Right atrium auricular region (tissue), 2 donors: ENCODE measurements at regions not wholly inside any gene's neighbourhood (a gene's known extent, or its start where the extent isn't known, plus 50 kb on each side); places are given as distances from the start of the nearest gene placed in this dataset.

Experiments
- DNase-seq: peaks from one replicate; pipeline ENCODE4 v3.0.0-alpha.2; 2019; ENCODE audit warnings: low spot score
- H3K27ac ChIP-seq, 2 donors: fragments of 200-600 bp; sonication (generic); 1 replicate in 1 of 2; 2 replicates in 1 of 2; pipeline ENCODE4 v1.5.1; 2016 to 2019
- H3K27me3 ChIP-seq, 2 donors: fragments of 200-600 bp; sonication (generic); one replicate each; pipeline versions ENCODE4 v1.5.1 to v1.6.0; 2017 to 2019
- H3K36me3 ChIP-seq: fragments of 200-600 bp; sonication (generic); one replicate; pipeline ENCODE4 v1.5.1; 2016
- H3K4me1 ChIP-seq, 2 donors: fragments of 200-600 bp; sonication (generic); one replicate each; pipeline versions ENCODE4 v1.5.1 to v1.6.0; 2017 to 2019
- H3K4me3 ChIP-seq, 2 donors: fragments of 200-600 bp; sonication (generic); 1 replicate in 1 of 2; 2 replicates in 1 of 2; pipeline ENCODE4 v1.5.1; 2017 to 2019; ENCODE audit warnings: mild to moderate bottlenecking in 1 of 2, moderate library complexity in 1 of 2
- H3K9me3 ChIP-seq, 2 donors: fragments of 200-600 bp; sonication (generic); one replicate each; pipeline ENCODE4 v1.5.1; 2019
- CTCF ChIP-seq, 2 donors: fragments of 200-600 bp; sonication (generic); IDR thresholded peaks; one replicate each; pipeline ENCODE4 v1.5.1; 2019; ENCODE audit warnings: antibody characterized with exemption in 2 of 2

DNA sequence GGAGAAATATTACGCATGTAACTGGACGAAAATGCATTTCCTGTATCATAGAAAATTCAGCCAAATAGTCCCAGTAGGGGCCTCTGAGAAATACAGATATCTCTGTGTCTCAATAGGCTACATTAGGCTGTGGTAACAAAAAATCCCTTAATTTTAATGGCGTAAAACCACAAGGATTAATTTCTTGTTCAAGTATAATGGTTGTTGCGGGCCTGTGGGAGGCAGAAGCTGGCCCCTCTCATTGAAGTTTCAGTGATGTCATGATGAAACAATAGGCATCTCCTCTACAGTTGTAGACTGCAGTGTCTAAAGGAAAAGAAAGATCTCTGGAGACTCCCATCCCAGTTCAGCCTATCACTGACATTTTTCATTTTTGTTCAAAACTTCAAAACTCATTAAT is 1625.6 kb upstream of the C9orf72 start:
- H3K4me3 ChIP-seq, result no peak overlapping the region
- no peak for TF ChIP-seq CTCF (IDR thresholded peaks at IDR 0.05)
- no peaks in the 10 kb centered on the region for H3K36me3 ChIP-seq
- H3K27me3 ChIP-seq, result no peaks in the 10 kb centered on the region
- DNase-seq, result no peak
- no peaks in the 10 kb centered on the region for H3K9me3 ChIP-seq
- H3K4me1 ChIP-seq, result no peaks in the 10 kb centered on the region
- no peak overlapping the region for H3K27ac ChIP-seq

GRCh38 chr9:29199975-29200374 is 1626.7 kb upstream of the C9orf72 start:
- Histone ChIP-seq H3K9me3 (no peaks in the 10 kb centered on the region), H3K4me1 (no peaks in the 10 kb centered on the region), H3K4me3 (no peak overlapping the region), H3K27ac (no peak overlapping the region), H3K27me3 (no peaks in the 10 kb centered on the region), H3K36me3 (no peaks in the 10 kb centered on the region)
- no peak for TF ChIP-seq CTCF (IDR thresholded peaks at IDR 0.05)
- DNase-seq, result no peak

DNA sequence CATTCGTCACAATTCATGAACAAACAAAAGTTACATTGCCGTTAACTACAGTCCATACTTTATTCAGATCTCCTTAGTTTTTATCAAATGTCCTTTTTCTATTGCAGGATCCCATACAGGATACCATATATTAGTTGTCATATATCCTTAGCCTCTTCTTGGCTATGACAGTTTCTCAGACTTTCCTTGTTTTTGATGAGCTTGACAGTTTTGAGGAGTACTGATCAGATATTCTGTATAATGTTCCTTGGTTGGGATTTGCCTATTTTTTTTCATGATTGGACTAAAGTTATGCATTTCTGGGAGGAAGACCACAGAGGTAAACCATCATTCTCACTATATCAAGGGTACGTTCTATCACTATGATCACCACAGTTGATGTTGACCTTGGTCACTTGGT is 1627.4 kb upstream of the C9orf72 start:
- no peak for DNase-seq
- Histone ChIP-seq H3K27me3 (no peaks in the 10 kb centered on the region), H3K36me3 (no peaks in the 10 kb centered on the region), H3K27ac (no peak overlapping the region), H3K4me1 (no peaks in the 10 kb centered on the region), H3K4me3 (no peak overlapping the region), H3K9me3 (no peaks in the 10 kb centered on the region)
- TF ChIP-seq CTCF (IDR thresholded peaks at IDR 0.05), result no peak

- Histone ChIP-seq H3K27me3 (no peaks in the 10 kb centered on the region), H3K9me3 (no peaks in the 10 kb centered on the region), H3K27ac (no peak overlapping the region), H3K36me3 (no peaks in the 10 kb centered on the region), H3K4me1 (no peaks in the 10 kb centered on the region), H3K4me3 (no peak overlapping the region)
- no peak for TF ChIP-seq CTCF (IDR thresholded peaks at IDR 0.05)
- DNase-seq, result no peak
Observed at GRCh38 chr9:29203244-29203930, 1630.1 kb upstream of the C9orf72 start.

DNA sequence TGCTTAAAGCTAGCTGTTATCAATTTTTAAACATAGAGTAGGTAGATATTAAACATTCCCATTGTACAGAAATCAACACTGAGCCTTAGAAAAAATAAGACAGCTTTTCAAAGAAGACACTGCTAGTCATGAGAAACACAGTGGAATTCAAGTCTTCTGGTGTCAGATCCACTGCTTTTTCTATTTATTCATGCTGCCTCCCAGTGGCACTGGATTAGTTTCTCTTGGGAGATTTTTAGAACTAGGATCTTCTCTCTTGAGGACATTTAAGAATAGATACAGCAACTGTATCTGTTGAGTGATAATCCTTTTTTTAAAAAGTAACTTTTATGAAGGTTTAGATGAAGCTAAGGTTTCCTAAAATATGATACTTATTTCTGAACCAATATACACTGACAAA is 1635.4 kb upstream of the C9orf72 start:
- no peak for TF ChIP-seq CTCF (IDR thresholded peaks at IDR 0.05)
- peaks cover 0 to 21% of the 10 kb centered on the region in 2 donors for H3K4me1 ChIP-seq
- no peak overlapping the region for H3K27ac ChIP-seq
- peaks cover under 1 to 5% of the 10 kb centered on the region in 2 donors for H3K27me3 ChIP-seq
- H3K4me3 ChIP-seq, result no peak overlapping the region
- no peaks in the 10 kb centered on the region for H3K36me3 ChIP-seq
- DNase-seq, result no peak
- H3K9me3 ChIP-seq, result no peaks in the 10 kb centered on the region

DNA sequence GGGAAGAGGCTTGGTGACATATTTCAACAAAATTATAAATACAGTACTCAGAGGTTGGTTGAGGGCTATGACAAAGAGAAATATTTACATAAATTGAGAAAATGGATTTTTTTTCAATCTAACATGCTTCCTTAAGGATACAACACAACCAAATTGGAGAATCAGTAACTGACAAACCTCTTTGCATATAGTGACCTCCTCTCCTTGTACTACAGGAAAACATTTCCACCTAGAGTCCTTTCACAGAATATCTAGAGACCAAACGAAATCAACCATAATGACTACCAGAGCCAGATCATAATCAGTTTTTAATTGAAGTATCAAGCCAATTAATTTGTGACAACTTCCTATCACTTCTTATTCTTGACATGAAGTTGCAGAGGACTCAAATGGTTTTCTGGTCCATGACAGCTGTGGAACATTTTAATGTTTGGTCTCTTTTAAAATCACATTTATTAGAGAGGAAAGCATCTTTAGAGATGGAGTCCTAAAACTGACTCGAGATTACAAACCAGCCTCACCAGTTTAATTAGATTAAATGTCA is 1636.5 kb upstream of the C9orf72 start:
- Histone ChIP-seq H3K36me3 (no peaks in the 10 kb centered on the region), H3K9me3 (no peaks in the 10 kb centered on the region), H3K27me3 (peaks cover 12% of the 10 kb centered on the region in 2 donors), H3K4me1 (peaks cover 0 to 23% of the 10 kb centered on the region in 2 donors), H3K4me3 (no peak overlapping the region), H3K27ac (no peak overlapping the region)
- no peak for DNase-seq
- no peak for TF ChIP-seq CTCF (IDR thresholded peaks at IDR 0.05)
